ENCODE measurements at regions not wholly inside any gene's neighbourhood (a gene's known extent, or its start where the extent isn't known, plus 50 kb on each side); places are given as distances from the start of the nearest gene placed in this dataset.

DNA sequence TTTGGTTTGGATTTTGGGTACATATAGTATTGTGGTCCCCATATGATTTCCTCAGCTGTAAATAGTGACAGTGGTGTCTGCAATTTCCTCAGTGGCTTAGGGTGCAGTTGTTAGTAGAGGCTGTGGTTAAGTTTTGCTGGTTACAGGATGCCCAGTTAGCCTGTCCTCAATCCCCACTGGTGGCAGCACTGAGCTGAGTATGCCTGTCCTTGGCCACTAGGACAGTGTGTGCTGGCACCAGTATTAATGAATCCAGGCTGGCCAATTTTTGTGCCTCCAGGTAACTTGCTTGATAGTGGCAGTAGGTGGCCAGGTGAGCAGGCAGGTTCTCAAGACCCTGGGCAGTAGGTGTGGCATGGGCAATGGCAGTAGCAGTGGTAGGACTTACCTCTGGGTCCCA lies 973.1 kb downstream of the TMEM182 start:
- H3K9me3 ChIP-seq (ENCODE audit: insufficient read depth, low read length, severe bottlenecking), result peaks cover 7% of the 10 kb centered on the region
- H3K4me1 ChIP-seq (ENCODE audit: insufficient read depth, low read length), result no peaks in the 10 kb centered on the region
- DNase-seq (no peak), ATAC-seq (ENCODE audit: insufficient read depth, low read depth) (no peak)
- no peak overlapping the region for H3K9ac ChIP-seq (ENCODE audit: low read depth, low read length)
- no peak overlapping the region for H3K4me2 ChIP-seq (ENCODE audit: insufficient read depth, low read length)
- H3K79me2 ChIP-seq (ENCODE audit: insufficient read depth, low read length), result no peaks in the 10 kb centered on the region
- TF ChIP-seq EZH2 (IDR thresholded peaks at IDR 0.05; ENCODE audit: borderline replicate concordance, low read depth, low read length, severe bottlenecking), result no peak
- TF ChIP-seq, protein P1, sequence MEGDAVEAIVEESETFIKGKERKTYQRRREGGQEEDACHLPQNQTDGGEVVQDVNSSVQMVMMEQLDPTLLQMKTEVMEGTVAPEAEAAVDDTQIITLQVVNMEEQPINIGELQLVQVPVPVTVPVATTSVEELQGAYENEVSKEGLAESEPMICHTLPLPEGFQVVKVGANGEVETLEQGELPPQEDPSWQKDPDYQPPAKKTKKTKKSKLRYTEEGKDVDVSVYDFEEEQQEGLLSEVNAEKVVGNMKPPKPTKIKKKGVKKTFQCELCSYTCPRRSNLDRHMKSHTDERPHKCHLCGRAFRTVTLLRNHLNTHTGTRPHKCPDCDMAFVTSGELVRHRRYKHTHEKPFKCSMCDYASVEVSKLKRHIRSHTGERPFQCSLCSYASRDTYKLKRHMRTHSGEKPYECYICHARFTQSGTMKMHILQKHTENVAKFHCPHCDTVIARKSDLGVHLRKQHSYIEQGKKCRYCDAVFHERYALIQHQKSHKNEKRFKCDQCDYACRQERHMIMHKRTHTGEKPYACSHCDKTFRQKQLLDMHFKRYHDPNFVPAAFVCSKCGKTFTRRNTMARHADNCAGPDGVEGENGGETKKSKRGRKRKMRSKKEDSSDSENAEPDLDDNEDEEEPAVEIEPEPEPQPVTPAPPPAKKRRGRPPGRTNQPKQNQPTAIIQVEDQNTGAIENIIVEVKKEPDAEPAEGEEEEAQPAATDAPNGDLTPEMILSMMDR (IDR thresholded peaks at IDR 0.05; ENCODE audit: borderline replicate concordance, extremely low read depth, low read length, poor library complexity, severe bottlenecking), result no peak
- no peak overlapping the region for H3K27ac ChIP-seq (ENCODE audit: low read length)
- H3K27me3 ChIP-seq (ENCODE audit: insufficient read depth, low read length, poor library complexity), result no peaks in the 10 kb centered on the region
- no peaks in the 10 kb centered on the region for H3K36me3 ChIP-seq (ENCODE audit: insufficient read depth, low read length)
- H2AFZ ChIP-seq (ENCODE audit: low read depth, low read length), result no peak overlapping the region
- H3K4me3 ChIP-seq (ENCODE audit: low read depth in 1 of 2, low read length in 2 of 2), result no peak overlapping the region
- no peaks in the 10 kb centered on the region for H4K20me1 ChIP-seq (ENCODE audit: insufficient read depth, low read length)

- DNase-seq, result no peak
- no peak overlapping the region for H3K4me3 ChIP-seq (ENCODE audit: low read depth in 1 of 2, low read length in 2 of 2)
- TF ChIP-seq, protein P1 (IDR thresholded peaks at IDR 0.05; ENCODE audit: borderline replicate concordance, extremely low read depth, low read length, poor library complexity, severe bottlenecking), result no peak
Observed at GRCh38 chr2:103738108-103738507, 976.3 kb downstream of the TMEM182 start.

DNA sequence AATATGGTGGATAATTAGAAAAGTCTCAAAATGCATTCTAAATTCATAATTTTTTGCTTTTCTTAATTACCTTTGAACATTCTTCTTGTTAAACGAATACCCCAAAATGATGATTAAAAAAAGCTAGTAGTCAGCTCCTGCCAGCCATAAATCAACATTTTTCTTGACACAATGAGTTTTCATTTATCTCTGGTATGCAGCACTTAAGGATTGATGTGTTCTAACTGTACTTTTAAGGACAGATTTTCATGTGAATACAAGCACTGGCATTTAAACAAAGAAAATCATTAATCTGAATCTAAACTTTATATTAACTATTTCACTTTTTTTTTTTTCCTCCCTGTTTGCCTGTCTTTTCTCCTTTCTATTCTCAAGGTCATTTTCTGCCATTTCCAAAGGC lies 976.8 kb downstream of the TMEM182 start:
- DNase-seq (no peak), ATAC-seq (ENCODE audit: insufficient read depth, low read depth) (no peak)
- Histone ChIP-seq H3K27me3 (ENCODE audit: insufficient read depth, low read length, poor library complexity) (no peaks in the 10 kb centered on the region), H3K4me1 (ENCODE audit: insufficient read depth, low read length) (no peaks in the 10 kb centered on the region), H3K9ac (ENCODE audit: low read depth, low read length) (no peak overlapping the region), H3K4me2 (ENCODE audit: insufficient read depth, low read length) (no peak overlapping the region), H3K79me2 (ENCODE audit: insufficient read depth, low read length) (no peaks in the 10 kb centered on the region), H3K4me3 (ENCODE audit: low read depth in 1 of 2, low read length in 2 of 2) (no peak overlapping the region), H4K20me1 (ENCODE audit: insufficient read depth, low read length) (no peaks in the 10 kb centered on the region), H3K9me3 (ENCODE audit: insufficient read depth, low read length, severe bottlenecking) (peaks cover 7% of the 10 kb centered on the region), H2AFZ (ENCODE audit: low read depth, low read length) (no peak overlapping the region), H3K36me3 (ENCODE audit: insufficient read depth, low read length) (no peaks in the 10 kb centered on the region), H3K27ac (ENCODE audit: low read length) (no peak overlapping the region)
- no peak for TF ChIP-seq EZH2 (IDR thresholded peaks at IDR 0.05; ENCODE audit: borderline replicate concordance, low read depth, low read length, severe bottlenecking)
- TF ChIP-seq, protein P1 (IDR thresholded peaks at IDR 0.05; ENCODE audit: borderline replicate concordance, extremely low read depth, low read length, poor library complexity, severe bottlenecking), result no peak

More at GRCh38 chr2:103738108-103738507, 976.3 kb downstream of the TMEM182 start:
- Histone ChIP-seq H3K9me3 (ENCODE audit: insufficient read depth, low read length, severe bottlenecking) (peaks cover 7% of the 10 kb centered on the region), H4K20me1 (ENCODE audit: insufficient read depth, low read length) (no peaks in the 10 kb centered on the region), H2AFZ (ENCODE audit: low read depth, low read length) (no peak overlapping the region), H3K4me1 (ENCODE audit: insufficient read depth, low read length) (no peaks in the 10 kb centered on the region), H3K27me3 (ENCODE audit: insufficient read depth, low read length, poor library complexity) (no peaks in the 10 kb centered on the region), H3K4me2 (ENCODE audit: insufficient read depth, low read length) (no peak overlapping the region), H3K27ac (ENCODE audit: low read length) (no peak overlapping the region), H3K79me2 (ENCODE audit: insufficient read depth, low read length) (no peaks in the 10 kb centered on the region), H3K9ac (ENCODE audit: low read depth, low read length) (no peak overlapping the region), H3K36me3 (ENCODE audit: insufficient read depth, low read length) (no peaks in the 10 kb centered on the region)
- no peak for ATAC-seq (ENCODE audit: insufficient read depth, low read depth)

- no peak for ATAC-seq (ENCODE audit: insufficient read depth, low read depth)
- Histone ChIP-seq H4K20me1 (ENCODE audit: insufficient read depth, low read length) (no peaks in the 10 kb centered on the region), H3K79me2 (ENCODE audit: insufficient read depth, low read length) (no peaks in the 10 kb centered on the region)
Observed at GRCh38 chr2:103739186-103739585, 977.4 kb downstream of the TMEM182 start.

More at GRCh38 chr2:103739186-103739585, 977.4 kb downstream of the TMEM182 start:
- no peaks in the 10 kb centered on the region for H3K27me3 ChIP-seq (ENCODE audit: insufficient read depth, low read length, poor library complexity)
- H3K9me3 ChIP-seq (ENCODE audit: insufficient read depth, low read length, severe bottlenecking), result peaks cover 7% of the 10 kb centered on the region
- H3K27ac ChIP-seq (ENCODE audit: low read length), result no peak overlapping the region
- no peak for DNase-seq
- H3K4me2 ChIP-seq (ENCODE audit: insufficient read depth, low read length), result no peak overlapping the region
- no peaks in the 10 kb centered on the region for H3K36me3 ChIP-seq (ENCODE audit: insufficient read depth, low read length)
- no peak overlapping the region for H3K9ac ChIP-seq (ENCODE audit: low read depth, low read length)
- no peaks in the 10 kb centered on the region for H3K4me1 ChIP-seq (ENCODE audit: insufficient read depth, low read length)
- H3K4me3 ChIP-seq (ENCODE audit: low read depth in 1 of 2, low read length in 2 of 2), result no peak overlapping the region
- no peak overlapping the region for H2AFZ ChIP-seq (ENCODE audit: low read depth, low read length)
- TF ChIP-seq EZH2 (IDR thresholded peaks at IDR 0.05; ENCODE audit: borderline replicate concordance, low read depth, low read length, severe bottlenecking), result no peak
- TF ChIP-seq, protein P1 (IDR thresholded peaks at IDR 0.05; ENCODE audit: borderline replicate concordance, extremely low read depth, low read length, poor library complexity, severe bottlenecking), result no peak
